ENCODE measurements at regions not wholly inside any gene's neighbourhood (a gene's known extent, or its start where the extent isn't known, plus 50 kb on each side); places are given as distances from the start of the nearest gene placed in this dataset.
A peak's percentile ranks its signal among the peaks of the same experiment; 100 is the strongest.

GRCh38 chr5:33143405-33144123 is 297.2 kb upstream of the TARS1 start:
- no peaks in the 10 kb centered on the region for H3K27me3 ChIP-seq (ENCODE audit: insufficient read depth, low read length)
- no peak for DNase-seq (ENCODE audit: low read depth)
- H3K9me3 ChIP-seq (ENCODE audit: insufficient read depth, low read depth, low read length) = no peaks in the 10 kb centered on the region
- peaks cover 15% of the 10 kb centered on the region for H3K4me1 ChIP-seq (ENCODE audit: insufficient read depth, low read length)
- H3K4me3 ChIP-seq (ENCODE audit: insufficient read depth, low read depth, low read length) = no peak overlapping the region
- H3K36me3 Mint-ChIP-seq (ENCODE audit: low read depth, unreplicated experiment) = no peaks in the 10 kb centered on the region
- H4K20me1 ChIP-seq (ENCODE audit: insufficient read depth, low read length) = no peaks in the 10 kb centered on the region
- no peak overlapping the region for H3K27ac Mint-ChIP-seq (ENCODE audit: unreplicated experiment)
- no peak overlapping the region for H2AFZ ChIP-seq (ENCODE audit: low read depth, low read length)
- no peaks in the 10 kb centered on the region for H3K27me3 Mint-ChIP-seq (ENCODE audit: low read depth, unreplicated experiment)
- H3K79me2 ChIP-seq (ENCODE audit: insufficient read depth, low read length) = no peaks in the 10 kb centered on the region
- FAIRE-seq = no peak
- no peak for TF ChIP-seq CTCF (IDR thresholded peaks at IDR 0.05; ENCODE audit: insufficient read depth, low read depth, low read length)
- no peak for TF ChIP-seq EZH2 (IDR thresholded peaks at IDR 0.05; ENCODE audit: insufficient read depth, low read length)
- H3K9me3 Mint-ChIP-seq (ENCODE audit: unreplicated experiment) = no peaks in the 10 kb centered on the region
- H3K4me2 ChIP-seq (ENCODE audit: low read length) = no peak overlapping the region
- H3K27ac ChIP-seq (ENCODE audit: low read depth, low read length) = no peak overlapping the region
- H3K4me3 Mint-ChIP-seq (ENCODE audit: unreplicated experiment) = no peak overlapping the region
- H3K9ac ChIP-seq (ENCODE audit: low read length) = no peak overlapping the region
- peaks cover 4% of the 10 kb centered on the region for H3K4me1 Mint-ChIP-seq (ENCODE audit: low read depth, unreplicated experiment)
- H3K36me3 ChIP-seq (ENCODE audit: insufficient read depth, low read length) = no peaks in the 10 kb centered on the region

GRCh38 chr5:33146881-33147280 is 293.9 kb upstream of the TARS1 start:
- H3K27me3 ChIP-seq (ENCODE audit: insufficient read depth, low read length) = no peaks in the 10 kb centered on the region
- H3K27me3 Mint-ChIP-seq (ENCODE audit: low read depth, unreplicated experiment) = no peaks in the 10 kb centered on the region
- H3K4me3 ChIP-seq (ENCODE audit: insufficient read depth, low read depth, low read length) = no peak overlapping the region
- H3K27ac Mint-ChIP-seq (ENCODE audit: unreplicated experiment) = no peak overlapping the region
- TF ChIP-seq EZH2 (IDR thresholded peaks at IDR 0.05; ENCODE audit: insufficient read depth, low read length) (no peak), CTCF (IDR thresholded peaks at IDR 0.05; ENCODE audit: insufficient read depth, low read depth, low read length) (no peak)
- H3K27ac ChIP-seq (ENCODE audit: low read depth, low read length) = peak overlapping the region; percentile 78
- peaks cover 18% of the 10 kb centered on the region for H3K4me1 ChIP-seq (ENCODE audit: insufficient read depth, low read length)
- no peak overlapping the region for H2AFZ ChIP-seq (ENCODE audit: low read depth, low read length)
- H3K9ac ChIP-seq (ENCODE audit: low read length) = no peak overlapping the region
- H3K4me1 Mint-ChIP-seq (ENCODE audit: low read depth, unreplicated experiment) = peaks cover 4% of the 10 kb centered on the region
- no peaks in the 10 kb centered on the region for H4K20me1 ChIP-seq (ENCODE audit: insufficient read depth, low read length)
- peak; percentile 96 for FAIRE-seq
- peak overlapping the region; percentile 78 for H3K4me2 ChIP-seq (ENCODE audit: low read length)
- H3K36me3 ChIP-seq (ENCODE audit: insufficient read depth, low read length) = no peaks in the 10 kb centered on the region
- no peaks in the 10 kb centered on the region for H3K9me3 Mint-ChIP-seq (ENCODE audit: unreplicated experiment)
- DNase-seq (ENCODE audit: low read depth) = peak; percentile 32
- H3K9me3 ChIP-seq (ENCODE audit: insufficient read depth, low read depth, low read length) = no peaks in the 10 kb centered on the region
- H3K4me3 Mint-ChIP-seq (ENCODE audit: unreplicated experiment) = no peak overlapping the region
- H3K36me3 Mint-ChIP-seq (ENCODE audit: low read depth, unreplicated experiment) = no peaks in the 10 kb centered on the region
- H3K79me2 ChIP-seq (ENCODE audit: insufficient read depth, low read length) = no peaks in the 10 kb centered on the region

- H3K36me3 Mint-ChIP-seq (ENCODE audit: low read depth, unreplicated experiment) = no peaks in the 10 kb centered on the region
- H3K27ac Mint-ChIP-seq (ENCODE audit: unreplicated experiment) = no peak overlapping the region
- Histone ChIP-seq H4K20me1 (ENCODE audit: insufficient read depth, low read length) (no peaks in the 10 kb centered on the region), H3K36me3 (ENCODE audit: insufficient read depth, low read length) (no peaks in the 10 kb centered on the region), H2AFZ (ENCODE audit: low read depth, low read length) (peak overlapping the region; percentile 37), H3K27me3 (ENCODE audit: insufficient read depth, low read length) (no peaks in the 10 kb centered on the region), H3K4me3 (ENCODE audit: insufficient read depth, low read depth, low read length) (no peak overlapping the region), H3K9me3 (ENCODE audit: insufficient read depth, low read depth, low read length) (no peaks in the 10 kb centered on the region), H3K79me2 (ENCODE audit: insufficient read depth, low read length) (no peaks in the 10 kb centered on the region), H3K9ac (ENCODE audit: low read length) (peak overlapping the region; percentile 51), H3K4me2 (ENCODE audit: low read length) (peak overlapping the region; percentile 78), H3K4me1 (ENCODE audit: insufficient read depth, low read length) (peaks cover 18% of the 10 kb centered on the region), H3K27ac (ENCODE audit: low read depth, low read length) (peak overlapping the region; percentile 78)
- H3K27me3 Mint-ChIP-seq (ENCODE audit: low read depth, unreplicated experiment) = no peaks in the 10 kb centered on the region
- H3K4me1 Mint-ChIP-seq (ENCODE audit: low read depth, unreplicated experiment) = peaks cover 4% of the 10 kb centered on the region
- FAIRE-seq (peak; percentile 94), DNase-seq (ENCODE audit: low read depth) (peak; percentile 88)
- no peaks in the 10 kb centered on the region for H3K9me3 Mint-ChIP-seq (ENCODE audit: unreplicated experiment)
- TF ChIP-seq EZH2 (IDR thresholded peaks at IDR 0.05; ENCODE audit: insufficient read depth, low read length) (no peak), CTCF (IDR thresholded peaks at IDR 0.05; ENCODE audit: insufficient read depth, low read depth, low read length) (no peak)
- H3K4me3 Mint-ChIP-seq (ENCODE audit: unreplicated experiment) = no peak overlapping the region
These were observed 292.7 kb upstream of the TARS1 start for GRCh38 chr5:33148076-33148513.
